H1 (cell line): ENCODE measurements at regions not wholly inside any gene's neighbourhood (a gene's known extent, or its start where the extent isn't known, plus 50 kb on each side); places are given as distances from the start of the nearest gene placed in this dataset.
"Not testable (repeated sequence)": the region's sequence is repeated elsewhere in the genome, so short reads cannot be mapped to it uniquely, and the experiment has no call there.

Source experiments
- CTCF ChIA-PET: fragments of 300-600 bp; sonication (Branson Sonifier 250); formaldehyde crosslinking; loops from one replicate; lab custom pipeline; 2021; ENCODE audit not compliant: partially characterized antibody; lab: Charles Lee
- POLR2A ChIA-PET: fragments of 300-600 bp; sonication (Branson Sonifier 250); formaldehyde crosslinking; loops from one replicate; lab custom pipeline; 2021; ENCODE audit warnings: inconsistent platforms; ENCODE audit not compliant: partially characterized antibody; lab: Charles Lee
- DNase-seq, 2 experiments: peaks; one replicate each; pipeline versions ENCODE4 v3.0.0 to v3.0.0-alpha.2; 2010 to 2022; ENCODE audit warnings: low spot score in 2 of 2, low read depth in 1 of 2, mixed read lengths in 1 of 2
- FAIRE-seq: peaks from 2 replicates; lab custom pipeline; 2011; peaks lifted over from hg19 to GRCh38; lab: Jason Lieb, UNC
- H2AFZ ChIP-seq: 2 replicates; pipeline ENCODE4 v1.8.1; 2012; ENCODE audit warnings: low read length, inconsistent platforms
- H2AK5ac ChIP-seq: 2 replicates; pipeline ENCODE4 v1.6.1; 2013; ENCODE audit warnings: low read depth, low read length
- H2BK120ac ChIP-seq: replicated peaks from 2 replicates; pipeline ENCODE3; 2013; ENCODE audit warnings: low read depth, low read length, inconsistent platforms
- H2BK12ac ChIP-seq: 2 replicates; pipeline ENCODE4 v1.6.1; 2013; ENCODE audit warnings: low read depth, low read length
- H2BK15ac ChIP-seq: 2 replicates; pipeline ENCODE4 v1.6.1; 2013; ENCODE audit warnings: low read length
- H2BK20ac ChIP-seq: 2 replicates; pipeline ENCODE4 v1.6.1; 2013; ENCODE audit warnings: low read length
- H2BK5ac ChIP-seq: 2 replicates; pipeline ENCODE4 v1.6.1; 2013; ENCODE audit warnings: low read depth, low read length
- H3K14ac ChIP-seq: 2 replicates; pipeline ENCODE4 v1.6.1; 2013; ENCODE audit warnings: inconsistent platforms; ENCODE audit not compliant: insufficient read length
- H3K18ac ChIP-seq: 2 replicates; pipeline ENCODE4 v1.6.1; 2013; ENCODE audit warnings: low read length; ENCODE audit errors: extremely low read depth
- H3K23ac ChIP-seq: 2 replicates; pipeline ENCODE4 v1.6.1; 2013; ENCODE audit warnings: inconsistent platforms; ENCODE audit not compliant: insufficient read length
- H3K23me2 ChIP-seq: 2 replicates; pipeline ENCODE4 v1.6.1; 2013; ENCODE audit warnings: low read depth, low read length
- H3K27ac ChIP-seq: 2 replicates; pipeline ENCODE4 v1.6.1; 2011; ENCODE audit warnings: low read depth, low read length, inconsistent platforms
- H3K27me3 ChIP-seq, 4 experiments: replicated peaks in 1 of 4; 1 replicate in 1 of 4; 2 replicates in 3 of 4; pipeline versions ENCODE4 v1.6.1 to v1.8.1; 2011 to 2013; ENCODE audit warnings: low read length in 3 of 4, mild to moderate bottlenecking in 3 of 4, inconsistent platforms in 2 of 4, mixed read lengths in 2 of 4, moderate library complexity in 1 of 4; ENCODE audit not compliant: control insufficient read depth in 3 of 4, insufficient read depth in 3 of 4; ENCODE audit errors: extremely low read depth in 1 of 4
- H3K36me3 ChIP-seq, 4 experiments: 2 replicates each; pipeline versions ENCODE4 v1.6.1 to v1.8.1; 2011 to 2013; ENCODE audit warnings: mild to moderate bottlenecking in 4 of 4, low read length in 3 of 4, moderate library complexity in 2 of 4, control low read depth in 1 of 4, inconsistent platforms in 1 of 4; ENCODE audit not compliant: insufficient read depth in 4 of 4, control insufficient read depth in 2 of 4
- H3K4ac ChIP-seq: replicated peaks from 2 replicates; pipeline ENCODE3; 2013; ENCODE audit warnings: low read length, low read depth, mixed read lengths, inconsistent platforms; ENCODE audit not compliant: insufficient read length
- H3K4me1 ChIP-seq, 4 experiments: replicated peaks in 1 of 4; 1 replicate in 1 of 4; 2 replicates in 3 of 4; pipeline versions ENCODE4 v1.6.1 to v1.8.1; 2011 to 2013; ENCODE audit warnings: low read length in 3 of 4, inconsistent platforms in 2 of 4, mixed read lengths in 1 of 4; ENCODE audit not compliant: insufficient read depth in 4 of 4, control insufficient read depth in 3 of 4
- H3K4me2 ChIP-seq, 2 experiments: 2 replicates each; pipeline versions ENCODE4 v1.6.1 to v1.8.1; 2011 to 2013; ENCODE audit warnings: low read depth in 2 of 2, low read length in 2 of 2, control low read depth in 1 of 2, inconsistent platforms in 1 of 2, mild to moderate bottlenecking in 1 of 2; ENCODE audit not compliant: insufficient read depth in 1 of 2
- H3K4me3 ChIP-seq, 4 experiments: fragments of 200-600, 300-600 bp in 1 of 4; sonication (generic), shearing (Covaris generic), sonication (Bioruptor Twin) in 1 of 4; 2 replicates each; pipeline versions ENCODE4 v1.5.1 to v1.8.1; 2011 to 2016; ENCODE audit warnings: low read length in 4 of 4, low read depth in 3 of 4, control low read depth in 2 of 4, inconsistent platforms in 2 of 4, mild to moderate bottlenecking in 2 of 4, mixed read lengths in 1 of 4, moderate library complexity in 1 of 4; ENCODE audit not compliant: insufficient read depth in 2 of 4; ENCODE audit errors: extremely low read depth in 1 of 4
- H3K56ac ChIP-seq: replicated peaks from 2 replicates; pipeline ENCODE3; 2013; ENCODE audit warnings: low read depth, mild to moderate bottlenecking, mixed read lengths, low read length, inconsistent platforms; ENCODE audit not compliant: insufficient read length
- H3K79me1 ChIP-seq: 2 replicates; pipeline ENCODE4 v1.6.1; 2013; ENCODE audit warnings: low read depth, low read length, control low read depth
- H3K79me2 ChIP-seq, 2 experiments: 2 replicates each; pipeline versions ENCODE4 v1.6.1 to v1.8.1; 2012 to 2013; ENCODE audit warnings: low read length in 2 of 2, mild to moderate bottlenecking in 2 of 2, inconsistent platforms in 1 of 2; ENCODE audit not compliant: insufficient read depth in 2 of 2, control insufficient read depth in 1 of 2
- H3K9ac ChIP-seq, 4 experiments: replicated peaks in 1 of 4; 1 replicate in 1 of 4; 2 replicates in 3 of 4; pipeline versions ENCODE4 v1.6.1 to v1.8.1; 2011 to 2013; ENCODE audit warnings: low read depth in 3 of 4, low read length in 3 of 4, control low read depth in 2 of 4, mild to moderate bottlenecking in 2 of 4, moderate library complexity in 2 of 4, inconsistent platforms in 1 of 4; ENCODE audit errors: extremely low read depth in 1 of 4
- H3K9me3 ChIP-seq, 2 experiments: 2 replicates each; pipeline versions ENCODE4 v1.6.1 to v1.8.1; 2012 to 2013; ENCODE audit warnings: mild to moderate bottlenecking in 2 of 2, moderate library complexity in 2 of 2, control low read depth in 1 of 2, inconsistent platforms in 1 of 2, low read depth in 1 of 2, low read length in 1 of 2, mixed read lengths in 1 of 2; ENCODE audit not compliant: insufficient read depth in 2 of 2
- H4K20me1 ChIP-seq, 2 experiments: replicated peaks in 1 of 2; 2 replicates each; pipeline versions ENCODE3 to v1.8.1; 2011 to 2013; ENCODE audit warnings: inconsistent platforms in 2 of 2, low read length in 2 of 2, mild to moderate bottlenecking in 1 of 2; ENCODE audit not compliant: insufficient read depth in 2 of 2, control insufficient read depth in 1 of 2
- H4K5ac ChIP-seq: 2 replicates; pipeline ENCODE4 v1.6.1; 2013; ENCODE audit warnings: low read length, low read depth, mixed read lengths, inconsistent platforms; ENCODE audit not compliant: insufficient read length
- H4K8ac ChIP-seq: 2 replicates; pipeline ENCODE4 v1.8.0; 2013; ENCODE audit warnings: mild to moderate bottlenecking, moderate library complexity, low read length, inconsistent platforms; ENCODE audit not compliant: insufficient read depth; ENCODE audit errors: extremely low read depth
- H4K91ac ChIP-seq: replicated peaks from 2 replicates; pipeline ENCODE3; 2013; ENCODE audit warnings: low read length, mixed read lengths, inconsistent platforms; ENCODE audit not compliant: insufficient read length
- SIN3A ChIP-seq, 2 experiments: IDR thresholded peaks in 1 of 2; conservative IDR thresholded peaks in 1 of 2; 2 replicates each; pipeline ENCODE4 v1.6.1; 2011 to 2012; ENCODE audit warnings: low read length in 2 of 2, improper control_type of control experiment in 1 of 2, low read depth in 1 of 2, mild to moderate bottlenecking in 1 of 2
- WGBS, 2 experiments: shearing (Covaris generic) in 1 of 2; methylation state at CpG; one replicate each; pipeline versions ENCODE4 v1.1.6 to v1.1.7; 2013 to 2015; ENCODE audit warnings: low lambda C conversion rate in 2 of 2, mixed read lengths in 2 of 2, inconsistent platforms in 1 of 2, low coverage in 1 of 2, missing lambda C conversion rate in 1 of 2; ENCODE audit not compliant: insufficient replicate concordance in 2 of 2, insufficient coverage in 1 of 2, insufficient read length in 1 of 2; ENCODE audit errors: extremely low coverage in 1 of 2, missing lambda C conversion rate in 1 of 2; 5-methylcytosine and 5-hydroxymethylcytosine counted together

- 92% methylated on average over 2 of the region's 2 CpGs; no CpG with 5 or more reads in 1 of the 2 experiments for WGBS, 2 experiments
- Histone ChIP-seq H4K20me1 (no peaks in the 10 kb centered on the region), H3K79me1 (no peaks in the 10 kb centered on the region), H4K8ac (no peak overlapping the region), H3K9ac (no peak overlapping the region), H2AK5ac (no peak overlapping the region), H3K23me2 (no peaks in the 10 kb centered on the region), H2BK15ac (no peak overlapping the region), H2BK20ac (no peak overlapping the region), H3K4me1 (no peaks in the 10 kb centered on the region), H2BK5ac (no peak overlapping the region), H3K79me2 (no peaks in the 10 kb centered on the region), H3K56ac (no peak overlapping the region), H4K5ac (no peak overlapping the region), H3K4me3 (no peak overlapping the region), H4K91ac (no peak overlapping the region), H3K18ac (no peak overlapping the region), H3K4ac (no peak overlapping the region), H2AFZ (no peak overlapping the region), H3K9me3 (no peaks in the 10 kb centered on the region), H2BK120ac (no peak overlapping the region), H2BK12ac (no peak overlapping the region), H3K23ac (no peak overlapping the region), H3K4me2 (no peak overlapping the region), H3K27me3 (no peaks in the 10 kb centered on the region), H3K14ac (no peak overlapping the region), H3K27ac (no peak overlapping the region), H3K36me3 (no peaks in the 10 kb centered on the region)
- FAIRE-seq: no peak
- CTCF ChIA-PET: no interaction called here
- POLR2A ChIA-PET: no interaction called here
- no peak for TF ChIP-seq SIN3A (conservative IDR thresholded peaks at IDR 0.05 in 1 of 2, IDR thresholded peaks at IDR 0.05 in 1 of 2; ENCODE audit: low read depth in 1 of 2, low read length in 2 of 2)
- DNase-seq: no peak
Observed at GRCh38 chr6:100050550-100050949, 56.5 kb upstream of the MCHR2 start.

DNA sequence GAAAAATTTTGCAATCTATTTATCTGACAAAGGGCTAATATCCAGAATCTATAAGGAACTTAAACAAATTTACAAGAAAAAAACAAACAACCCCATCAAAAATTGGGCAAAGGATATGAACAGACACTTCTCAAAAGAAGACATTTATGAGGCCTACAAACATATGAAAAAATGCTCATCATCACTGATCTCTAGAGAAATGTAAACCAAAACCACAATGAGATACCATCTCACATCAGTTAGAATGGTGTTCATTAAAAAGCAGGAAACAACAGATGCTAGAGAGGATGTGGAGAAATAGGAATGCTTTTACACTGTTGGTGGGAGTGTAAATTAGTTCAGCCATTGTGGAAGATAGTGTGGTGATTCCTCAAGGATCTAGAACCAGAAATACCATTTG is 49.9 kb upstream of the MCHR2 start:
- H3K79me2 ChIP-seq, H4K91ac ChIP-seq, H2AK5ac ChIP-seq, H2BK20ac ChIP-seq, CTCF ChIA-PET, H3K9me3 ChIP-seq, H3K4me1 ChIP-seq, H3K4me3 ChIP-seq, H3K36me3 ChIP-seq, FAIRE-seq, H2BK12ac ChIP-seq, H3K23me2 ChIP-seq, H3K56ac ChIP-seq, H4K5ac ChIP-seq, H3K18ac ChIP-seq, POLR2A ChIA-PET, H2BK120ac ChIP-seq, H3K27ac ChIP-seq, H2AFZ ChIP-seq, H4K8ac ChIP-seq, H2BK5ac ChIP-seq, H3K23ac ChIP-seq, H3K27me3 ChIP-seq, H4K20me1 ChIP-seq, H3K14ac ChIP-seq, H2BK15ac ChIP-seq, H3K9ac ChIP-seq, DNase-seq, H3K4me2 ChIP-seq, H3K4ac ChIP-seq, H3K79me1 ChIP-seq: not testable (repeated sequence)
